NCI-H2081 treated with DMSO at 0.1 percent for 48 hours (cell line): ENCODE measurements at regions not wholly inside any gene's neighbourhood (a gene's known extent, or its start where the extent isn't known, plus 50 kb on each side); places are given as distances from the start of the nearest gene placed in this dataset.
"Not testable (repeated sequence)": the region's sequence is repeated elsewhere in the genome, so short reads cannot be mapped to it uniquely, and the experiment has no call there.

Experiments
- DNase-seq: peaks from one replicate; lab custom pipeline; 2025; lab: John Stamatoyannopoulos, UW

GRCh38 chr7:52352013-52352981 is 683.1 kb upstream of the POM121L12 start:
- no peak for DNase-seq

GRCh38 chr7:52344015-52344414 is 691.4 kb upstream of the POM121L12 start:
- no peak for DNase-seq

GRCh38 chr7:52340067-52340466 is 695.4 kb upstream of the POM121L12 start:
- DNase-seq, result no peak

GRCh38 chr7:52328328-52328727 is 707.1 kb upstream of the POM121L12 start:
- DNase-seq, result not testable (repeated sequence)

GRCh38 chr7:52325237-52325636 is 710.2 kb upstream of the POM121L12 start:
- DNase-seq, result no peak

- no peak for DNase-seq
These were observed 712.2 kb upstream of the POM121L12 start for GRCh38 chr7:52323202-52323746.

GRCh38 chr7:52320610-52321009 is 714.8 kb upstream of the POM121L12 start:
- DNase-seq, result no peak

- no peak for DNase-seq
These were observed 717.5 kb upstream of the POM121L12 start for GRCh38 chr7:52317921-52318320.

- DNase-seq, result no peak
These were observed 723.5 kb upstream of the POM121L12 start for GRCh38 chr7:52311886-52312285.

GRCh38 chr7:52309631-52310030 is 725.8 kb upstream of the POM121L12 start:
- no peak for DNase-seq

- DNase-seq, result no peak
These were observed 732.5 kb upstream of the POM121L12 start for GRCh38 chr7:52302765-52303520.

- no peak for DNase-seq
These were observed 738.3 kb upstream of the POM121L12 start for GRCh38 chr7:52297128-52297527.

- no peak for DNase-seq
These were observed 740.5 kb upstream of the POM121L12 start for GRCh38 chr7:52294942-52295341.

- DNase-seq, result no peak
These were observed 746.2 kb upstream of the POM121L12 start for GRCh38 chr7:52289247-52289646.

GRCh38 chr7:52287698-52288097 is 747.7 kb upstream of the POM121L12 start:
- DNase-seq, result no peak

- DNase-seq, result no peak
These were observed 749.7 kb upstream of the POM121L12 start for GRCh38 chr7:52285689-52286088.

- DNase-seq, result no peak
These were observed 752.1 kb upstream of the POM121L12 start for GRCh38 chr7:52283335-52283734.

GRCh38 chr7:52273685-52274610 is 761.5 kb upstream of the POM121L12 start:
- no peak for DNase-seq

GRCh38 chr7:52271703-52272102 is 763.7 kb upstream of the POM121L12 start:
- no peak for DNase-seq

- no peak for DNase-seq
These were observed 765.1 kb upstream of the POM121L12 start for GRCh38 chr7:52270301-52270700.

- no peak for DNase-seq
These were observed 765.8 kb upstream of the POM121L12 start for GRCh38 chr7:52269669-52270068.

- no peak for DNase-seq
These were observed 774.4 kb upstream of the POM121L12 start for GRCh38 chr7:52261057-52261456.
